PC-3 (cell line): ENCODE measurements at regions not wholly inside any gene's neighbourhood (a gene's known extent, or its start where the extent isn't known, plus 50 kb on each side); places are given as distances from the start of the nearest gene placed in this dataset.

Experiments
- EZH2 ChIP-seq: fragments of 300-600 bp; sonication (generic); IDR thresholded peaks from one replicate; pipeline ENCODE4 v1.6.1; 2017; ENCODE audit warnings: antibody characterized with exemption, mild to moderate bottlenecking, low read length; ENCODE audit not compliant: unreplicated experiment
- TF ChIP-seq, protein P1 (sequence below): fragments of 300-600 bp; sonication (generic); conservative IDR thresholded peaks from 2 replicates; pipeline ENCODE4 v1.5.1; 2017; ENCODE audit warnings: antibody characterized with exemption, low read depth, mild to moderate bottlenecking, low read length

DNA sequence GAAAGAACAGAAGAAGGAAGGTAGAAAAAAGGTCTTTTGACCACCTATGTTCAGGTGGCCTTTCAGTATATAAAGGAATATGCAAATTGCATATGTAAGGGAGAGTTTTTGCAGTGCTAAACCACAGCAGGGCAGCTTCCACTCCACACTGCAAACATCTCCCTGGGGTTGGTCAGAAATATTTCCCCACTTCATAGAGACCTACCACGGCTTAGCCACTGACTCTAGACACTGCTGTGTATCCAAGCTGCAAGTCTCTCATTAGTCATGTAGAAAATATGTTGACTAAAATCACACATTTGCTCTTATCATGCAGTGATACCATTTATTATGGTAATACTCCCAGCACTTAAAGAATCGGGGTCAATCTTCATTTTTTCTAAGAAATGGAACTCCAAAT is 214.9 kb upstream of the NR2F2 start:
- TF ChIP-seq, protein P1, sequence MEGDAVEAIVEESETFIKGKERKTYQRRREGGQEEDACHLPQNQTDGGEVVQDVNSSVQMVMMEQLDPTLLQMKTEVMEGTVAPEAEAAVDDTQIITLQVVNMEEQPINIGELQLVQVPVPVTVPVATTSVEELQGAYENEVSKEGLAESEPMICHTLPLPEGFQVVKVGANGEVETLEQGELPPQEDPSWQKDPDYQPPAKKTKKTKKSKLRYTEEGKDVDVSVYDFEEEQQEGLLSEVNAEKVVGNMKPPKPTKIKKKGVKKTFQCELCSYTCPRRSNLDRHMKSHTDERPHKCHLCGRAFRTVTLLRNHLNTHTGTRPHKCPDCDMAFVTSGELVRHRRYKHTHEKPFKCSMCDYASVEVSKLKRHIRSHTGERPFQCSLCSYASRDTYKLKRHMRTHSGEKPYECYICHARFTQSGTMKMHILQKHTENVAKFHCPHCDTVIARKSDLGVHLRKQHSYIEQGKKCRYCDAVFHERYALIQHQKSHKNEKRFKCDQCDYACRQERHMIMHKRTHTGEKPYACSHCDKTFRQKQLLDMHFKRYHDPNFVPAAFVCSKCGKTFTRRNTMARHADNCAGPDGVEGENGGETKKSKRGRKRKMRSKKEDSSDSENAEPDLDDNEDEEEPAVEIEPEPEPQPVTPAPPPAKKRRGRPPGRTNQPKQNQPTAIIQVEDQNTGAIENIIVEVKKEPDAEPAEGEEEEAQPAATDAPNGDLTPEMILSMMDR = no peak
- no peak for TF ChIP-seq EZH2
